Vagina (tissue), 2 donors: ENCODE measurements at regions not wholly inside any gene's neighbourhood (a gene's known extent, or its start where the extent isn't known, plus 50 kb on each side); places are given as distances from the start of the nearest gene placed in this dataset.
"Not testable (repeated sequence)": the region's sequence is repeated elsewhere in the genome, so short reads cannot be mapped to it uniquely, and the experiment has no call there.

Experiments
- POLR2A ChIP-seq, 2 donors: fragments of 450-650 bp; IDR thresholded peaks; one replicate each; pipeline ENCODE4 v1.6.1; 2017; ENCODE audit warnings: antibody characterized with exemption in 2 of 2, mild to moderate bottlenecking in 2 of 2, moderate library complexity in 2 of 2
- POLR2AphosphoS5 ChIP-seq, 2 donors: sonication (generic); formaldehyde crosslinking; IDR thresholded peaks; one replicate each; pipeline ENCODE4 v1.9.0; 2017; ENCODE audit warnings: antibody characterized with exemption in 2 of 2, mild to moderate bottlenecking in 2 of 2, low read depth in 1 of 2; ENCODE audit not compliant: insufficient read depth in 1 of 2
- TF ChIP-seq, protein P1 (sequence below), 3 experiments: fragments of 450-650 bp in 2 of 3; fragments of 200-600 bp in 1 of 3; sonication (generic) in 1 of 3; IDR thresholded peaks; one replicate each; pipeline ENCODE4 v1.5.1; 2017 to 2019; ENCODE audit warnings: antibody characterized with exemption in 3 of 3, mild to moderate bottlenecking in 2 of 3, moderate library complexity in 2 of 3

DNA sequence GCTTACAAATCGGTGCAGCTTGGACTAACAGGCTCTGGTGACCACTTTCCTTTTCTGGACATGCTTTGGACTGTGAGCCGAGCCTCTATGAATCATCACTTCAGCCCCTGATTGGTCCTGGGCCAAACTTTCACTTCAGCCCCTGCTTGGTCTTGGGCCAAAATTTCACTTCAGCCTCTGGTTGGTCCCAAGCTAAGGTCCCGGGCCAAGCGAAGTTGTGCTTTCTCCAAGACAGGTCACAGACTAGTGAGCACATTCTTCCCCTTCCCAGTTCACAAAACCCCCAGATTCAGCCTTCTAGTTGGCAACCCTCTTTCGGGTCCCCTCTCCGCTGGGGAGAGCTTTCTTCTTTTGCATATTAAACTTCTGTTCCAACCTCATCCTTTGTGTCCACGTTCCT, 171.0 kb upstream of the ZNG1E start:
- TF ChIP-seq, protein P1, sequence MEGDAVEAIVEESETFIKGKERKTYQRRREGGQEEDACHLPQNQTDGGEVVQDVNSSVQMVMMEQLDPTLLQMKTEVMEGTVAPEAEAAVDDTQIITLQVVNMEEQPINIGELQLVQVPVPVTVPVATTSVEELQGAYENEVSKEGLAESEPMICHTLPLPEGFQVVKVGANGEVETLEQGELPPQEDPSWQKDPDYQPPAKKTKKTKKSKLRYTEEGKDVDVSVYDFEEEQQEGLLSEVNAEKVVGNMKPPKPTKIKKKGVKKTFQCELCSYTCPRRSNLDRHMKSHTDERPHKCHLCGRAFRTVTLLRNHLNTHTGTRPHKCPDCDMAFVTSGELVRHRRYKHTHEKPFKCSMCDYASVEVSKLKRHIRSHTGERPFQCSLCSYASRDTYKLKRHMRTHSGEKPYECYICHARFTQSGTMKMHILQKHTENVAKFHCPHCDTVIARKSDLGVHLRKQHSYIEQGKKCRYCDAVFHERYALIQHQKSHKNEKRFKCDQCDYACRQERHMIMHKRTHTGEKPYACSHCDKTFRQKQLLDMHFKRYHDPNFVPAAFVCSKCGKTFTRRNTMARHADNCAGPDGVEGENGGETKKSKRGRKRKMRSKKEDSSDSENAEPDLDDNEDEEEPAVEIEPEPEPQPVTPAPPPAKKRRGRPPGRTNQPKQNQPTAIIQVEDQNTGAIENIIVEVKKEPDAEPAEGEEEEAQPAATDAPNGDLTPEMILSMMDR (IDR thresholded peaks at IDR 0.05): not testable (repeated sequence)
- TF ChIP-seq POLR2A (IDR thresholded peaks at IDR 0.05); POLR2AphosphoS5 (IDR thresholded peaks at IDR 0.05; ENCODE audit: insufficient read depth in 1 of 2, low read depth in 1 of 2): not testable (repeated sequence)
